ENCODE measurements at regions not wholly inside any gene's neighbourhood (a gene's known extent, or its start where the extent isn't known, plus 50 kb on each side); places are given as distances from the start of the nearest gene placed in this dataset.

DNA sequence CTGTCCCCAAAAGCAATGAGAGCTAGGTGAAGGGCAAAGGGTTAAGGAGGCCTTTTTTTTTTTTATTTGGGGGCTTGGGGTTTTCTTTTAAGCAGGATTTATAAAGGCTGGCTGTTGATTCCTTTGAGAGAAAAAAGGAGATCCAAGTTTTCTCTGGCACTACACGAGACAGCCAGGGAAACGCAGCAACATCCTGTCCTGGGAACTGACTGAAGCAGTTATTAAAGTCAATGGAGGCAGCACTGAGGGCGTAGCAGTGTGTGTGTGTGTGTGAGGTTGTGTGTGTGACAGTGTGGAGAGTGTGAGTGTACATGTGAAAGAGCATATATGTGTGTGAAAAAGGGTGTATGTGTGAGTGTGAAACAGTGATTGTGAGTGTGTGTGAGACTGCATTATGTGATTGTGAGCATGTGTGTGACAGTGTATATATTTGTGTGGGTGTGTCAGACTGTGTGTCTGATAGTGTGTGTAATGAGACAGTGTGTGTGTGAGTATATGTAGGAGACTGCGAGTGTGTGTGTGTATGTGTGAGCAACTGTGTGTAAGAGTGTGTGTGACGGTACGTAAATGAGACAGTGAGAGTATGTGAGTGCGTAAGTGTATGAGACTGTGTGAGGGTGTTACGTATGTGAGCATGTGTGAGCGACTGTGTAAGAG lies 65.9 kb upstream of the TIAM1 start:
- H3K9ac ChIP-seq (ENCODE audit: control insufficient read depth, insufficient read depth, low read length) = no peak overlapping the region
- no peak overlapping the region for H3K27ac ChIP-seq (ENCODE audit: control insufficient read depth, insufficient read depth)
- FAIRE-seq = peak; percentile 18
- no peak overlapping the region for H3K4me2 ChIP-seq (ENCODE audit: control insufficient read depth, insufficient read depth)
- DNase-seq (ENCODE audit: low read depth, low spot score) = no peak
- RAD21 ChIA-PET (ENCODE audit: unreplicated experiment) = no interaction called here
- no peaks in the 10 kb centered on the region for H3K9me3 ChIP-seq (replicated peaks; ENCODE audit: control insufficient read depth, insufficient read depth, low read length)
- H3K36me3 ChIP-seq (ENCODE audit: control insufficient read depth in 2 of 2, insufficient read depth in 2 of 2, low read length in 1 of 2) = no peaks in the 10 kb centered on the region
- ATAC-seq = no peak
- no peak overlapping the region for H3K4me3 ChIP-seq
- WGBS (ENCODE audit: insufficient coverage, insufficient replicate concordance, low lambda C conversion rate, missing lambda C conversion rate) = 59% methylated on average over 9 of the region's 9 CpGs
- no peaks in the 10 kb centered on the region for H3K4me1 ChIP-seq (ENCODE audit: control insufficient read depth, insufficient read depth, low read length)
- no peaks in the 10 kb centered on the region for H3K79me2 ChIP-seq (ENCODE audit: control insufficient read depth, insufficient read depth, low read length)
- intact Hi-C loops (cut with micrococcal nuclease; ENCODE audit: unreplicated experiment) = loop anchor here (1.0 kb wide), 1 partner anchor 83 kb away; no protein-coding TSS in a partner anchor
- in situ Hi-C loops (cut with MboI) = no loop called here
- SMC1A ChIA-PET (ENCODE audit: uncharacterized antibody, unreplicated experiment) = interaction anchor here (1.9 kb wide), 1 partner anchor 212 kb away, joined by 4 read pairs; no protein-coding TSS in a partner anchor
- CTCF ChIA-PET = interaction anchor here (2.0 kb wide), 1 partner anchor 36 kb away, joined by 4 read pairs; no protein-coding TSS in a partner anchor
- H3K27me3 ChIP-seq (replicated peaks in 1 of 2; ENCODE audit: control insufficient read depth in 2 of 2, insufficient read depth in 2 of 2, low read length in 1 of 2) = no peaks in the 10 kb centered on the region
- H4K20me1 ChIP-seq (ENCODE audit: control insufficient read depth, insufficient read depth) = no peaks in the 10 kb centered on the region
- no peak overlapping the region for H2AFZ ChIP-seq (ENCODE audit: control insufficient read depth, low read depth, low read length)
- TF ChIP-seq FOS (IDR thresholded peaks at IDR 0.05; ENCODE audit: borderline replicate concordance, extremely low read depth, insufficient read length) = no peak
- TF ChIP-seq, protein P1, sequence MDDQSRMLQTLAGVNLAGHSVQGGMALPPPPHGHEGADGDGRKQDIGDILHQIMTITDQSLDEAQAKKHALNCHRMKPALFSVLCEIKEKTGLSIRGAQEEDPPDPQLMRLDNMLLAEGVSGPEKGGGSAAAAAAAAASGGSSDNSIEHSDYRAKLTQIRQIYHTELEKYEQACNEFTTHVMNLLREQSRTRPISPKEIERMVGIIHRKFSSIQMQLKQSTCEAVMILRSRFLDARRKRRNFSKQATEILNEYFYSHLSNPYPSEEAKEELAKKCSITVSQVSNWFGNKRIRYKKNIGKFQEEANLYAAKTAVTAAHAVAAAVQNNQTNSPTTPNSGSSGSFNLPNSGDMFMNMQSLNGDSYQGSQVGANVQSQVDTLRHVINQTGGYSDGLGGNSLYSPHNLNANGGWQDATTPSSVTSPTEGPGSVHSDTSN (IDR thresholded peaks at IDR 0.05; ENCODE audit: insufficient replicate concordance, low read depth, low read length) = peak; percentile 40
- no peak for TF ChIP-seq ZBTB40 (IDR thresholded peaks at IDR 0.05; ENCODE audit: borderline replicate concordance)
- no TSS peak for BruUV-seq (replicated peaks)
- POLR2A ChIA-PET = interaction anchor here (0.6 kb wide), 1 partner anchor 10 kb away, joined by 3 read pairs; no protein-coding TSS in a partner anchor
